Activated CD4-positive, alpha-beta T cell treated with anti-CD3 and anti-CD28 coated beads, Interleukin-2, amount 50 U/mL, for 16 hours (primary cell): ENCODE measurements at regions not wholly inside any gene's neighbourhood (a gene's known extent, or its start where the extent isn't known, plus 50 kb on each side); places are given as distances from the start of the nearest gene placed in this dataset.

Source experiments
- DNase-seq: peaks from one replicate; pipeline ENCODE4 v3.0.0-alpha.2; 2020

- no peak for DNase-seq
Measured at GRCh38 chr10:43802988-43803696, 154.5 kb upstream of the ZNF32 start.

- no peak for DNase-seq
Measured at GRCh38 chr10:43801626-43802025, 152.9 kb upstream of the ZNF32 start.

GRCh38 chr10:43801140-43801539 is 152.5 kb upstream of the ZNF32 start:
- no peak for DNase-seq

GRCh38 chr10:43796781-43797180 is 148.1 kb upstream of the ZNF32 start:
- no peak for DNase-seq

- no peak for DNase-seq
Measured at GRCh38 chr10:43795639-43796038, 147.0 kb upstream of the ZNF32 start.

- DNase-seq = no peak
Measured at GRCh38 chr10:43795093-43795492, 146.4 kb upstream of the ZNF32 start.

- DNase-seq = no peak
Measured at GRCh38 chr10:43794181-43794815, 145.6 kb upstream of the ZNF32 start.

GRCh38 chr10:43793704-43794103 is 145.0 kb upstream of the ZNF32 start:
- DNase-seq = no peak

- DNase-seq = no peak
Measured at GRCh38 chr10:43790147-43790546, 141.5 kb upstream of the ZNF32 start.

- DNase-seq = no peak
Measured at GRCh38 chr10:43785252-43785651, 136.6 kb upstream of the ZNF32 start.

GRCh38 chr10:43782814-43783213 is 134.1 kb upstream of the ZNF32 start:
- DNase-seq = no peak

GRCh38 chr10:43781480-43782361 is 133.0 kb upstream of the ZNF32 start:
- peak; percentile 78 for DNase-seq

- DNase-seq = peak; percentile 5
Measured at GRCh38 chr10:43778571-43778970, 129.9 kb upstream of the ZNF32 start.

- DNase-seq = no peak
Measured at GRCh38 chr10:43775384-43775783, 126.7 kb upstream of the ZNF32 start.

- no peak for DNase-seq
Measured at GRCh38 chr10:43774234-43774769, 125.6 kb upstream of the ZNF32 start.

GRCh38 chr10:43773736-43774135 is 125.1 kb upstream of the ZNF32 start:
- DNase-seq = no peak

- DNase-seq = no peak
Measured at GRCh38 chr10:43772171-43772570, 123.5 kb upstream of the ZNF32 start.

GRCh38 chr10:43771675-43772074 is 123.0 kb upstream of the ZNF32 start:
- no peak for DNase-seq

- DNase-seq = no peak
Measured at GRCh38 chr10:43765516-43765915, 116.8 kb upstream of the ZNF32 start.

- DNase-seq = no peak
Measured at GRCh38 chr10:43763846-43764245, 115.2 kb upstream of the ZNF32 start.

GRCh38 chr10:43760514-43760913 is 111.8 kb upstream of the ZNF32 start:
- DNase-seq = no peak

- no peak for DNase-seq
Measured at GRCh38 chr10:43759216-43759615, 110.5 kb upstream of the ZNF32 start.

GRCh38 chr10:43756341-43756740 is 107.7 kb upstream of the ZNF32 start:
- no peak for DNase-seq
